ENCODE measurements at regions not wholly inside any gene's neighbourhood (a gene's known extent, or its start where the extent isn't known, plus 50 kb on each side); places are given as distances from the start of the nearest gene placed in this dataset.

GRCh38 chr12:93108985-93109384, 179.9 kb upstream of the EEA1 start:
- WGBS (ENCODE audit: extremely low coverage, insufficient coverage, insufficient read length) = no CpG with 5 or more reads among the region's 3 CpGs
- H4K12ac ChIP-seq (ENCODE audit: low read depth, low read length) = no peak overlapping the region

GRCh38 chr12:93109551-93110203, 180.6 kb upstream of the EEA1 start:
- Histone ChIP-seq H2AFZ (ENCODE audit: insufficient read depth, low read length, poor library complexity) (no peak overlapping the region), H2BK120ac (ENCODE audit: insufficient read depth, low read length, poor library complexity) (no peak overlapping the region), H3K4ac (ENCODE audit: low read depth, low read length) (no peak overlapping the region), H2BK5ac (ENCODE audit: low read depth, low read length, poor library complexity) (no peak overlapping the region), H3K9ac (ENCODE audit: low read length) (no peak overlapping the region), H4K12ac (ENCODE audit: low read depth, low read length) (no peak overlapping the region), H2BK12ac (ENCODE audit: low read length) (peak overlapping the region; percentile 50), H2AK5ac (ENCODE audit: low read length) (peak overlapping the region; percentile 41), H3K27me3 (ENCODE audit: insufficient read depth, low read length) (no peaks in the 10 kb centered on the region), H3K4me1 (ENCODE audit: control insufficient read depth in 1 of 2, insufficient read depth in 2 of 2, low read length in 2 of 2) (peaks cover 2 to 9% of the 10 kb centered on the region in 2 experiments), H3K79me2 (ENCODE audit: control insufficient read depth, insufficient read depth, low read length, poor library complexity) (no peaks in the 10 kb centered on the region), H4K91ac (ENCODE audit: low read depth, low read length) (peak overlapping the region; percentile 35), H3K18ac (ENCODE audit: low read length) (no peak overlapping the region), H3K36me3 (ENCODE audit: control insufficient read depth in 1 of 2, insufficient read depth in 2 of 2, low read length in 2 of 2) (no peaks in the 10 kb centered on the region), H3K9me3 (ENCODE audit: insufficient read depth, low read depth, low read length) (no peaks in the 10 kb centered on the region), H4K8ac (ENCODE audit: low read depth, low read length) (no peak overlapping the region), H3K4me3 (ENCODE audit: low read depth, low read length) (no peak overlapping the region), H3K14ac (ENCODE audit: low read length) (no peak overlapping the region), H3K23ac (ENCODE audit: low read length) (no peak overlapping the region), H3K27ac (ENCODE audit: low read depth, low read length) (no peak overlapping the region), H3K4me2 (ENCODE audit: low read length) (no peak overlapping the region), H3K79me1 (ENCODE audit: low read length) (no peaks in the 10 kb centered on the region)
- no peak for DNase-seq
- WGBS (ENCODE audit: extremely low coverage, insufficient coverage, insufficient read length) = no CpG with 5 or more reads among the region's 4 CpGs

More at GRCh38 chr12:93108985-93109384, 179.9 kb upstream of the EEA1 start:
- Histone ChIP-seq H2BK5ac (ENCODE audit: low read depth, low read length, poor library complexity) (no peak overlapping the region), H3K27ac (ENCODE audit: low read depth, low read length) (no peak overlapping the region), H3K4me3 (ENCODE audit: low read depth, low read length) (no peak overlapping the region), H3K79me1 (ENCODE audit: low read length) (no peaks in the 10 kb centered on the region), H2AFZ (ENCODE audit: insufficient read depth, low read length, poor library complexity) (no peak overlapping the region), H4K8ac (ENCODE audit: low read depth, low read length) (no peak overlapping the region), H2BK12ac (ENCODE audit: low read length) (no peak overlapping the region), H3K18ac (ENCODE audit: low read length) (no peak overlapping the region), H3K9me3 (ENCODE audit: insufficient read depth, low read depth, low read length) (no peaks in the 10 kb centered on the region), H3K4me1 (ENCODE audit: control insufficient read depth in 1 of 2, insufficient read depth in 2 of 2, low read length in 2 of 2) (peaks cover 2 to 9% of the 10 kb centered on the region in 2 experiments), H2AK5ac (ENCODE audit: low read length) (no peak overlapping the region), H3K4me2 (ENCODE audit: low read length) (no peak overlapping the region), H3K79me2 (ENCODE audit: control insufficient read depth, insufficient read depth, low read length, poor library complexity) (no peaks in the 10 kb centered on the region), H3K23ac (ENCODE audit: low read length) (no peak overlapping the region), H3K27me3 (ENCODE audit: insufficient read depth, low read length) (no peaks in the 10 kb centered on the region), H4K91ac (ENCODE audit: low read depth, low read length) (no peak overlapping the region), H3K9ac (ENCODE audit: low read length) (no peak overlapping the region), H2BK120ac (ENCODE audit: insufficient read depth, low read length, poor library complexity) (no peak overlapping the region), H3K36me3 (ENCODE audit: control insufficient read depth in 1 of 2, insufficient read depth in 2 of 2, low read length in 2 of 2) (no peaks in the 10 kb centered on the region), H3K14ac (ENCODE audit: low read length) (no peak overlapping the region), H3K4ac (ENCODE audit: low read depth, low read length) (no peak overlapping the region)
- no peak for DNase-seq

GRCh38 chr12:93111773-93112172, 182.7 kb upstream of the EEA1 start:
- H2BK120ac ChIP-seq (ENCODE audit: insufficient read depth, low read length, poor library complexity) = no peak overlapping the region
- no peak overlapping the region for H3K18ac ChIP-seq (ENCODE audit: low read length)
- H3K14ac ChIP-seq (ENCODE audit: low read length) = no peak overlapping the region
- no peak overlapping the region for H3K27ac ChIP-seq (ENCODE audit: low read depth, low read length)
- H2BK12ac ChIP-seq (ENCODE audit: low read length) = no peak overlapping the region
- no peak overlapping the region for H2AK5ac ChIP-seq (ENCODE audit: low read length)
- H3K79me2 ChIP-seq (ENCODE audit: control insufficient read depth, insufficient read depth, low read length, poor library complexity) = no peaks in the 10 kb centered on the region
- no peaks in the 10 kb centered on the region for H3K27me3 ChIP-seq (ENCODE audit: insufficient read depth, low read length)
- DNase-seq = peak; percentile 9 to 65
- H4K8ac ChIP-seq (ENCODE audit: low read depth, low read length) = no peak overlapping the region
- H3K4me2 ChIP-seq (ENCODE audit: low read length) = no peak overlapping the region
- H2AFZ ChIP-seq (ENCODE audit: insufficient read depth, low read length, poor library complexity) = no peak overlapping the region
- no peaks in the 10 kb centered on the region for H3K79me1 ChIP-seq (ENCODE audit: low read length)
- no CpG with 5 or more reads among the region's 2 CpGs for WGBS (ENCODE audit: extremely low coverage, insufficient coverage, insufficient read length)
- no peak overlapping the region for H3K4ac ChIP-seq (ENCODE audit: low read depth, low read length)
- H3K9me3 ChIP-seq (ENCODE audit: insufficient read depth, low read depth, low read length) = no peaks in the 10 kb centered on the region
- no peak overlapping the region for H2BK5ac ChIP-seq (ENCODE audit: low read depth, low read length, poor library complexity)
- no peak overlapping the region for H3K9ac ChIP-seq (ENCODE audit: low read length)
- no peak overlapping the region for H4K12ac ChIP-seq (ENCODE audit: low read depth, low read length)
- no peak overlapping the region for H3K23ac ChIP-seq (ENCODE audit: low read length)
- no peaks in the 10 kb centered on the region for H3K36me3 ChIP-seq (ENCODE audit: control insufficient read depth in 1 of 2, insufficient read depth in 2 of 2, low read length in 2 of 2)
- H4K91ac ChIP-seq (ENCODE audit: low read depth, low read length) = no peak overlapping the region
- no peak overlapping the region for H3K4me3 ChIP-seq (ENCODE audit: low read depth, low read length)
- H3K4me1 ChIP-seq (ENCODE audit: control insufficient read depth in 1 of 2, insufficient read depth in 2 of 2, low read length in 2 of 2) = peaks cover 2 to 9% of the 10 kb centered on the region in 2 experiments

- WGBS (ENCODE audit: extremely low coverage, insufficient coverage, insufficient read length) = no CpG with 5 or more reads among the region's 2 CpGs
- no peak overlapping the region for H3K4me3 ChIP-seq (ENCODE audit: low read depth, low read length)
- no peak overlapping the region for H3K4ac ChIP-seq (ENCODE audit: low read depth, low read length)
- H4K8ac ChIP-seq (ENCODE audit: low read depth, low read length) = no peak overlapping the region
- H2AFZ ChIP-seq (ENCODE audit: insufficient read depth, low read length, poor library complexity) = no peak overlapping the region
- no peaks in the 10 kb centered on the region for H3K27me3 ChIP-seq (ENCODE audit: insufficient read depth, low read length)
- H2BK120ac ChIP-seq (ENCODE audit: insufficient read depth, low read length, poor library complexity) = no peak overlapping the region
- H4K91ac ChIP-seq (ENCODE audit: low read depth, low read length) = no peak overlapping the region
- H2AK5ac ChIP-seq (ENCODE audit: low read length) = no peak overlapping the region
- no peaks in the 10 kb centered on the region for H3K9me3 ChIP-seq (ENCODE audit: insufficient read depth, low read depth, low read length)
- H3K23ac ChIP-seq (ENCODE audit: low read length) = no peak overlapping the region
- no peak overlapping the region for H3K9ac ChIP-seq (ENCODE audit: low read length)
- DNase-seq = no peak
- no peak overlapping the region for H3K4me2 ChIP-seq (ENCODE audit: low read length)
- H3K27ac ChIP-seq (ENCODE audit: low read depth, low read length) = peak overlapping the region; percentile 37
- H4K12ac ChIP-seq (ENCODE audit: low read depth, low read length) = no peak overlapping the region
- no peak overlapping the region for H3K18ac ChIP-seq (ENCODE audit: low read length)
- no peak overlapping the region for H2BK12ac ChIP-seq (ENCODE audit: low read length)
- no peak overlapping the region for H3K14ac ChIP-seq (ENCODE audit: low read length)
- H3K36me3 ChIP-seq (ENCODE audit: control insufficient read depth in 1 of 2, insufficient read depth in 2 of 2, low read length in 2 of 2) = no peaks in the 10 kb centered on the region
- H2BK5ac ChIP-seq (ENCODE audit: low read depth, low read length, poor library complexity) = peak overlapping the region; percentile 25
- peaks cover 2 to 6% of the 10 kb centered on the region in 2 experiments for H3K4me1 ChIP-seq (ENCODE audit: control insufficient read depth in 1 of 2, insufficient read depth in 2 of 2, low read length in 2 of 2)
- H3K79me1 ChIP-seq (ENCODE audit: low read length) = no peaks in the 10 kb centered on the region
- no peaks in the 10 kb centered on the region for H3K79me2 ChIP-seq (ENCODE audit: control insufficient read depth, insufficient read depth, low read length, poor library complexity)
Observed at GRCh38 chr12:93113317-93114006, 184.4 kb upstream of the EEA1 start.
